Activated CD4-positive, alpha-beta T cell treated with anti-CD3 and anti-CD28 coated beads for 36 hours (primary cell): ENCODE measurements at regions not wholly inside any gene's neighbourhood (a gene's known extent, or its start where the extent isn't known, plus 50 kb on each side); places are given as distances from the start of the nearest gene placed in this dataset.

Source experiments
- ATAC-seq: fragments of 200-7000 bp; cut with Tn5 transposase; one replicate; pipeline ENCODE4 v1.10.0; 2021; ENCODE audit warnings: mild to moderate bottlenecking, moderate library complexity
- CTCF ChIA-PET: fragments of 350-600 bp; sonication (Branson Sonifier 250); formaldehyde crosslinking; loops from one replicate; lab custom pipeline; 2021; ENCODE audit warnings: antibody characterized with exemption; lab: Charles Lee
- POLR2A ChIA-PET: fragments of 350-600 bp; sonication (Branson Sonifier 250); formaldehyde crosslinking; loops from one replicate; lab custom pipeline; 2021; ENCODE audit warnings: antibody characterized with exemption, inconsistent platforms; lab: Charles Lee
- DNase-seq: peaks from one replicate; pipeline ENCODE4 v3.0.0-alpha.2; 2020
- H3K27ac Mint-ChIP-seq: one replicate; pipeline ENCODE4 v1.8.0; 2021; ENCODE audit warnings: mixed read lengths
- H3K27me3 Mint-ChIP-seq: one replicate; pipeline ENCODE4 v1.8.0; 2021; ENCODE audit warnings: mixed read lengths
- H3K36me3 Mint-ChIP-seq: one replicate; pipeline ENCODE4 v1.8.0; 2021; ENCODE audit warnings: low read depth, mixed read lengths
- H3K4me1 Mint-ChIP-seq: one replicate; pipeline ENCODE4 v1.8.0; 2021; ENCODE audit warnings: mixed read lengths
- H3K4me3 Mint-ChIP-seq: one replicate; pipeline ENCODE4 v1.8.0; 2021; ENCODE audit warnings: mild to moderate bottlenecking, moderate library complexity, mixed read lengths
- H3K9me3 Mint-ChIP-seq: one replicate; pipeline ENCODE4 v1.8.0; 2021; ENCODE audit warnings: low read depth, mixed read lengths
- intact Hi-C, 2 experiments: fragments of 100-400 bp; cut with DNase I in 1 of 2; cut with micrococcal nuclease in 1 of 2; formaldehyde crosslinking; loops; one replicate each; pipeline versions ENCODE4 v1.14.2 to v1.15.1; 2022 to 2024; cut with DNase I, micrococcal nuclease

DNA sequence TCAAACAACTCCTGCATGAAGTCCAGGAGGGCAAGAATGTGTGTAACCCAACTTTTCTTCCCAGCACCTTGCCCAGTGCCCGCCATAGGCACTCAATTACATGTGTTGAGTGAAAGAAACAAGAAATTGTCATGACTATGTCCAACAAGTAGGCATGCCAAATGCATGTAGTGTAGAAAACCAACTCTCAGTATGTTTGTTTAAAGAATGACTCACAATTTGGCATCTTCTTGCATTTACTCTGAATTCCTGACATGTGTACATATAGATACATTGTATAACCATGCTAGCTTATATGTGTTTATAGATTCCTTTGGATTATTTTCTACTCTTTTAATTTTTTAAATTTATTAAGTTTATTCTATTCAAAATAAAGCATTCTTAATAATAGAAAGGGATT lies 305.0 kb downstream of the EFNB2 start:
- ChIA-PET POLR2A (no interaction called here), CTCF (no interaction called here)
- Mint-ChIP-seq H3K27ac (no peak overlapping the region), H3K4me3 (no peak overlapping the region), H3K4me1 (no peaks in the 10 kb centered on the region), H3K27me3 (no peaks in the 10 kb centered on the region), H3K9me3 (peaks cover 7% of the 10 kb centered on the region), H3K36me3 (no peaks in the 10 kb centered on the region)
- intact Hi-C loops = no loop called here
- DNase-seq = no peak
- ATAC-seq = no peak

DNA sequence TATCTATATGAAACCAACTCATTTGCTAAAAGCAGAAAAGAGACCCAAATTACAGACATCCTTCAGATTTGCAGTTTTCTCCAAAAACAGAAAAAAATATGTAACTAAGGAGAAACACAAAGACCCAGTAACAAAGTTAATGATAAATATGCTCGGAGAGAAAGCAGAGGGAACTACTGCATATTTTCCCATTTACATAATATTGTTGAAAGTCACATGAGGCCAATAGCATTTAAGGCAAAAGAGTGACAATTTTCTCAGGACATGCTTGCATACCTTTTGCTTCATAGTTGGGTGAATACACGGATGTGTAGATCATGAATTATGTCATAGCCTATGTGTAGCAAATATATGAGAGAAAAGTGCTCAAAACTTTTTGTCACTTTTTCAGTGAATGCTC lies 310.3 kb downstream of the EFNB2 start:
- Mint-ChIP-seq H3K27me3 (no peaks in the 10 kb centered on the region), H3K36me3 (no peaks in the 10 kb centered on the region), H3K4me3 (no peak overlapping the region), H3K27ac (no peak overlapping the region), H3K9me3 (peaks cover 1% of the 10 kb centered on the region), H3K4me1 (no peaks in the 10 kb centered on the region)
- ChIA-PET POLR2A (no interaction called here), CTCF (no interaction called here)
- DNase-seq = no peak
- intact Hi-C loops = no loop called here
- no peak for ATAC-seq

DNA sequence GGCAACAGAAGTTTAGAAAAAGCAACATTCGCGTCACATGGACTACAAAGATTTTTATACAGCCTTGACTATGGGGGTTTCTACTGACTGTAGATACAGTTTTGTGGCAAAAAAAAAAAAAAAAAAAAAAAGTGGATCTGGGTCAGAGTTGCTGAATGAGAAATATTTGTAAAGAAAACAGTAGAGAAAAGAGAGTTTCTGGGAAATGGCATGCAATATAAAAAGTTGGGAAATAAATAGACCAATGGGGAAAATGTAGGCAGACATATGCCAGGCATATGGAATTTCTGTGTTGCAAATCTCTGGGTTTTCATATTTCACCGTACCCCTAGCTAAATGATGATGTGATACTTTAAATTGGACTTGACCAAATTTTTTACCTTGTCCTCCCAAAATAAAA lies 315.3 kb downstream of the EFNB2 start:
- CTCF ChIA-PET = no interaction called here
- ATAC-seq = no peak

DNA sequence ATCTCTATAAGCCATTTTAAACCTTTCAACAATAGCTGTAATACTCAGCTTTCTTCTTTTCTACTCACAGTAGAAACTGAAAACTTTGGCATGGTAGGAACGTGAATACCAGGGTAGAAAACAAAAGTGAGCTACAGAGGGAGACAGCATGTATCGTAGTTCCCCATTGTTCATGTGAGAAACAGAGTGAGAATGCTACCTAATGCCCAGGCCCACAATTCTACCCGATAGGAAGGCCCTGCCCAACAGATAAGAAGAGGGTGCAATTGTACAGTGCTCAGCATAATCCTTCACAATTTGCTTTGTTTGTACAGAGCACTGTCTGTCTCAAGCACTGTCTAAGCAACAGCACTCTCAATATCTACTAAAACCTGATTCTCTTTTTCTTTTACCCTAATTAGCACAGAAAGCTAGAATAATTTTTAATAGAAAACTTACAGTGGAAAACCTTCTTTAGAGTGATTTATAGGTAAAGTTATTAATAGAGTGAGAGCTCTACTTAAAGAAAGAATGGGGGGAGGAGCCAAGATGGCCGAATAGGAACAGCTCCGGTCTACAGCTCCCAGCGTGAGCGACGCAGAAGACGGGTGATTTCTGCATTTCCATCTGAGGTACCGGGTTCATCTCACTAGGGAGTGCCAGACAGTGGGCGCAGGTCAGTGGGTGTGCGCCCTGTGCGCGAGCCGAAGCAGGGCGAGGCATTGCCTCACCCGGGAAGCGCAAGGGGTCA lies 322.3 kb downstream of the EFNB2 start:
- Mint-ChIP-seq H3K9me3 (peaks cover 1% of the 10 kb centered on the region), H3K4me3 (no peak overlapping the region), H3K4me1 (no peaks in the 10 kb centered on the region), H3K27ac (no peak overlapping the region), H3K36me3 (no peaks in the 10 kb centered on the region), H3K27me3 (no peaks in the 10 kb centered on the region)
- ATAC-seq (no peak), DNase-seq (no peak)
- ChIA-PET CTCF (interaction anchor here (1.1 kb wide), 1 partner anchor 10 kb away, joined by 3 read pairs; no protein-coding TSS in a partner anchor), POLR2A (no interaction called here)
- intact Hi-C loops = no loop called here

More for the DNA sequence above, 315.3 kb downstream of the EFNB2 start:
- intact Hi-C loops = no loop called here
- Mint-ChIP-seq H3K4me3 (no peak overlapping the region), H3K36me3 (no peaks in the 10 kb centered on the region), H3K27ac (no peak overlapping the region), H3K4me1 (no peaks in the 10 kb centered on the region), H3K27me3 (no peaks in the 10 kb centered on the region), H3K9me3 (peaks cover 1% of the 10 kb centered on the region)
- no peak for DNase-seq
- POLR2A ChIA-PET = no interaction called here

DNA sequence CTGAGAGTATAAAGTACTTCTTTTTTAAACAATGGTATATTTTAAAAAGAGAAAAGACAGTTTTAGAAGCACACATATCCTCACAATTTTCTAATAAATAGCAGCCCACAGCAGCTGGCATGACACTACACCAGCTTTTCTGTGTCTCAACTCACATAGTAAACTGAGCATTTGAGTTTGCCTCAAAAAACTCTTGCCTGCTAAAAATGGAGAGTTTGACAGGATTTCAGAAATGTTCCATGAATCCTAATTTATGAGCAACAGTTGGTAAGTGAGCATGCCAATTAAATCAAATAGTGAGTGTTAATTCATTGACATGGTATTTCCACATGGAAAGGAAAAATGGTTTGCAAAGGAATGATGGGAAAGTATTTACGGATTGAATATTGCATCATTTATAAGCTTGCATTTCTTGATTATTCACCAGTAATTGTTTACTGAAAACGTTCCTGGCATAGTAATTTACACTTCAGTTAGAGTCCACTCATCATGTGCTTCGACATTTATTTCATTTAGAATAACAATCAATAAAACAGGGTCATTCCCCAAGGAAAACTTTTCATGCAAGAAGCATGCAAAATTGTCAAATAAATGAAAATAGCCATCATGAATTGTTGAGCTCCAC lies 323.0 kb downstream of the EFNB2 start:
- ChIA-PET POLR2A (no interaction called here), CTCF (interaction anchor here (1.1 kb wide), 1 partner anchor 10 kb away, joined by 3 read pairs; no protein-coding TSS in a partner anchor)
- H3K4me3 Mint-ChIP-seq = no peak overlapping the region

DNA sequence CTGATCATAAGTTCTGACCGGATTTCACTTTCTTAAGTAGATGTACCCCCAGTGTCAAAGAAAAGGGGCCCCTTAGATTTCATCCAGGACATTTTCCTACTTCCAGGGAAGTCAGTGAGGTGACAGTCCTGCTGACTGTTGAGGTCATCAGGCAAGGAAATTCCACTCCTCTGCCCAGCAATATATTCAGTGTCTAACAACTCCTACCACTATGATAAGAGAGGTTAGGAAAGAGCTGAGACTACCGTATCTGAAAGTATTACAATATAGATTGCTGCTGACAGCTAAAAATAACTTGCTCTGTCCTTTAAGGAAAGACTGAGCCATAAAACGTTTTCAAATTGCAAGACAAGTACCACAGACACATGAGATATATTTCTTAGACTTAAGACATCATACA lies 325.1 kb downstream of the EFNB2 start:
- DNase-seq (no peak), ATAC-seq (no peak)
- Mint-ChIP-seq H3K27ac (no peak overlapping the region), H3K36me3 (no peaks in the 10 kb centered on the region), H3K4me1 (no peaks in the 10 kb centered on the region), H3K27me3 (no peaks in the 10 kb centered on the region), H3K9me3 (peaks cover 1% of the 10 kb centered on the region), H3K4me3 (no peak overlapping the region)
- CTCF ChIA-PET = no interaction called here
- POLR2A ChIA-PET = no interaction called here
- intact Hi-C loops = no loop called here

More for the DNA sequence above, 323.0 kb downstream of the EFNB2 start:
- intact Hi-C loops = no loop called here
- no peaks in the 10 kb centered on the region for H3K36me3 Mint-ChIP-seq
- ATAC-seq = no peak
- peaks cover 1% of the 10 kb centered on the region for H3K9me3 Mint-ChIP-seq
- H3K27ac Mint-ChIP-seq = no peak overlapping the region
- H3K4me1 Mint-ChIP-seq = no peaks in the 10 kb centered on the region
- DNase-seq = no peak
- H3K27me3 Mint-ChIP-seq = no peaks in the 10 kb centered on the region

DNA sequence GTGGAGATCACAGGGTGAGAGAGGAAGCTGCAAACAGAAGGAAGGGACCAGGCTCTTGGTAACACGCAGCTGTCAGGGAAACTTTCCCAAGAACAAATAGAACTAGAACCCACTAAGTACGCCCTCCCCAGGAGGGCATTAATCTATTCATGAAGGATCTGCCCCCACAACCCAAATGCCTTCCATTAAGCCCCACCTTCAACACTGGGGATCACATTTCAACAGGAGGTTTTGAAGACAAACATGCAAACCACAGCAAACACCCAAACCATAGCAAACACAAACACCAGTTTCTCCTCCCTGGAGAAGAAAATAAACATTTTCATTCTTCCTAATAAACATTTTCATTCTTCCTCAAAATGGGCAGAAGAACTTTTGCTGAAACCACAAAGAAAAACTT lies 329.6 kb downstream of the EFNB2 start:
- CTCF ChIA-PET = no interaction called here
- intact Hi-C loops = no loop called here

DNA sequence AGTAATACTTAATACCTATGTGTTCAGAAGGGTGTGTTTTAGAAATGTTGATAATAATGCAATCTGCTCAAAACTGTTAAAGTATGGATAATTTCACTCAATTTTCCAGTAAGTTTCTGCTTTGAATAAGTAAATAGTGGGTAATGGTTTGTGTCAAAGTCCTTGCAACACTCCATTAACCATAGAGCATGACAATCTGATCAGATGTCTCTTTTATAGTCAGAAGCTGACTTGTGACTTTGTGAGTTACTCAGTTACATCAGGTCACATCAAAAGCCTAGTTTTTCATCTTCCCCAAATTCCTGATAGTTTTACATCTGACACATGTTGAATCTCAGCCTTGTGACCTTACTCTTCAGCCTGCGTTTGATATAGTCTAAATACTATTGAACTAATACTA lies 338.0 kb downstream of the EFNB2 start:
- H3K27ac Mint-ChIP-seq = no peak overlapping the region
- H3K4me3 Mint-ChIP-seq = no peak overlapping the region
- ChIA-PET CTCF (no interaction called here), POLR2A (no interaction called here)
- H3K36me3 Mint-ChIP-seq = no peaks in the 10 kb centered on the region
- DNase-seq = no peak
- H3K27me3 Mint-ChIP-seq = peaks cover 3% of the 10 kb centered on the region
- intact Hi-C loops = no loop called here
- H3K4me1 Mint-ChIP-seq = no peaks in the 10 kb centered on the region
- ATAC-seq = no peak
- H3K9me3 Mint-ChIP-seq = no peaks in the 10 kb centered on the region

More for the DNA sequence above, 329.6 kb downstream of the EFNB2 start:
- peaks cover 1% of the 10 kb centered on the region for H3K9me3 Mint-ChIP-seq
- POLR2A ChIA-PET = no interaction called here
- DNase-seq (no peak), ATAC-seq (no peak)
- no peaks in the 10 kb centered on the region for H3K4me1 Mint-ChIP-seq
- no peaks in the 10 kb centered on the region for H3K27me3 Mint-ChIP-seq
- H3K27ac Mint-ChIP-seq = no peak overlapping the region
- H3K36me3 Mint-ChIP-seq = no peaks in the 10 kb centered on the region
- H3K4me3 Mint-ChIP-seq = no peak overlapping the region

DNA sequence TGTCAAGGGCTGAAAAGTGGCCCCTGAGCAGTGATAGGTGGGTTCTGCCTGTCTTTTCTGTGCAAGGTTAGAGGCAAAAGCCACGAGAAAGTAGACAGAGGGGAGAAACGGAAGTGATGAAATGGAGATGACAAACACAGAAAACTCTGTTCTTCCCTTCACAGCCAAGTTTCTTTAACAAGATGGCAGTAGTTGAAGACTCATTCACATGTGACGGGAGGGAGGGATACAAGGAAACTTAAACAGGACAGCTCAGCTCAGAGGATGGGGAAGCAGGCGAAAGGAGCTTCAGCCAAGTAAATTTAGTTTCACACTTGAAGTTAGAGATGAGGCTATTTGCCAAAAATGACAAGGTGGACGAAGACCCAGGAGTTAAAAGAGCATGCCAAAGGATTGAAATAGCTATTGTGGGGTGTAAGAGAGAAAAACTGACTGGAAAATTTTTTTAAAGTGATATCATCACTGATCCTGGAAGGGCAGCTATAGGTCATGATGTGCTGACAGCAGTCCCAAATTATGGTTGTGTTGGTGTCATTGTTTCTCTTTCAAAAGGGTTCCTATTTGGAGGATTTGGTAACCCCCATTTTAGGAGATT lies 347.9 kb downstream of the EFNB2 start:
- ChIA-PET CTCF (interaction anchor here (0.6 kb wide), 1 partner anchor 275 kb away, joined by 3 read pairs; no protein-coding TSS in a partner anchor), POLR2A (no interaction called here)
- ATAC-seq = no peak
- H3K27ac Mint-ChIP-seq = no peak overlapping the region
- H3K27me3 Mint-ChIP-seq = peaks cover 8% of the 10 kb centered on the region
- intact Hi-C loops = no loop called here
- DNase-seq = no peak
- H3K4me1 Mint-ChIP-seq = no peaks in the 10 kb centered on the region
- no peaks in the 10 kb centered on the region for H3K36me3 Mint-ChIP-seq
- no peak overlapping the region for H3K4me3 Mint-ChIP-seq
- H3K9me3 Mint-ChIP-seq = peaks cover 3% of the 10 kb centered on the region

DNA sequence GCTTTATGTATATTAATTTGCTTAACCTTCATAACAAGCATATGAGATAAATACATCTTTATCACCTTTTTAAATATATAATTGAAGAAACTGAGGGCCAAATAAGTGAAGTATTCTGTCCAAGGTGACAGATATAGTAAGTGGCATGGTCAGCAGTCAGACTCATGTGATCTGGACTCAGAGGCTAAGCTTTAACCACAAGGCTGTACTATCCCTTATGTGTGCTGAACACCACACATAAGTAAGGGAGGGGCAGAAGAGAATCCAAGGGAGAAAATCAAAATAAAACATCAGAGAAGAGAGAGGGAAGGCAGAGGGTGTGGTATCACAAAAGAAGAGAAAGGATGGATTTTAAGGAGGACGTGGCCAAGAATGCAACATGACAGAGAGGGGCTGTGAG lies 348.4 kb downstream of the EFNB2 start:
- DNase-seq = no peak
- peaks cover 3% of the 10 kb centered on the region for H3K9me3 Mint-ChIP-seq
- no peak for ATAC-seq
- H3K4me3 Mint-ChIP-seq = no peak overlapping the region
- ChIA-PET CTCF (interaction anchor here (0.6 kb wide), 1 partner anchor 275 kb away, joined by 3 read pairs; no protein-coding TSS in a partner anchor), POLR2A (no interaction called here)
- intact Hi-C loops = no loop called here
- peaks cover 4% of the 10 kb centered on the region for H3K27me3 Mint-ChIP-seq
- no peaks in the 10 kb centered on the region for H3K4me1 Mint-ChIP-seq
- H3K27ac Mint-ChIP-seq = no peak overlapping the region
- no peaks in the 10 kb centered on the region for H3K36me3 Mint-ChIP-seq

DNA sequence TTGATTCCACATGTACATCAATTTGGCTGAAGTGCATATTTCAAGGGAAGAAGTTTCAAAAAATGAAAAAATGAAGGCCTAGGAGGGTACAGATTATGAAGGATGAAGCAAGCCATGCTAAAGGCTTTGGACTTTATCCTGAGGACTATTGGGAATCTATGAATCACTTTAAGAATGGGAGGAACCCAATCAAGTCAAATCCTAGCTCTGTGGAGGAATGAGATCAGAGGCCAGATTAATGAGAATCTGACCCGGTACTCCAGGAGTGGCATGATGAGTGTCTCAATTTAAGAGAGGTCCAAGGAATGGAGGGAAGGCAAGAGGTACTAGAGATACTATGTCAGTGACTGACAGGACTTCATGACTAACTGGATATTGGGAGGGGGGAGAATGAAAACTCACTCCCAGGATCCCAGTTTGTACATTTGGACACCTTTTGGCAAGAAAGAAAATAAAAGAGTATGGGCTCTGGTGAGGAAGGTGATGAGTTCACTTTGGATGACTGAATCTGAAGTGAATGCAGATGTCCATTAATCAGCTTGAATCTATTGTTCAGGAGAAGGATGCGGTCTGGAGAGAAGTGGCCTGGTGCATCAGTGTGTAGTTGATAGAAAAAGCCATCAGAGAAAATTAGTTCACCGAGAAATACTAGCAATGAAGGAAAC lies 349.0 kb downstream of the EFNB2 start:
- Mint-ChIP-seq H3K27me3 (peaks cover 3% of the 10 kb centered on the region), H3K9me3 (peaks cover 5% of the 10 kb centered on the region), H3K27ac (no peak overlapping the region), H3K36me3 (no peaks in the 10 kb centered on the region), H3K4me1 (no peaks in the 10 kb centered on the region), H3K4me3 (no peak overlapping the region)
- ATAC-seq (no peak), DNase-seq (no peak)
- intact Hi-C loops = no loop called here
- CTCF ChIA-PET = no interaction called here
- POLR2A ChIA-PET = no interaction called here
